HL-60 (cell line): ENCODE measurements at regions not wholly inside any gene's neighbourhood (a gene's known extent, or its start where the extent isn't known, plus 50 kb on each side); places are given as distances from the start of the nearest gene placed in this dataset.

ENCODE experiments used
- DNase-seq, 2 experiments: peaks; one replicate each; pipeline ENCODE4 v3.0.0-alpha.2; 2010 to 2020; ENCODE audit warnings: low read depth in 1 of 2, low spot score in 1 of 2
- H3K27ac ChIP-seq: fragments of 250-450 bp; sonication (Bioruptor Pico); replicated peaks from 2 replicates; pipeline ENCODE4 v1.5.1; 2020; ENCODE audit warnings: mild to moderate bottlenecking, moderate library complexity
- H3K27me3 ChIP-seq: fragments of 250-450 bp; sonication (Bioruptor Pico); 2 replicates; pipeline ENCODE4 v1.5.1; 2021; ENCODE audit warnings: mild to moderate bottlenecking, moderate library complexity; ENCODE audit not compliant: insufficient read depth, poor library complexity, severe bottlenecking
- H3K4me3 ChIP-seq: replicated peaks from 2 replicates; pipeline ENCODE4 v1.5.1; 2011; ENCODE audit warnings: mild to moderate bottlenecking, control low read depth, low read length; ENCODE audit not compliant: insufficient read depth
- GABPA ChIP-seq: IDR thresholded peaks from 2 replicates; pipeline ENCODE4 v1.6.1; 2012; ENCODE audit warnings: low read depth
- POLR2AphosphoS5 ChIP-seq: IDR thresholded peaks from 2 replicates; pipeline ENCODE4 v1.6.1; 2012; ENCODE audit warnings: low read depth
- SPI1 ChIP-seq: IDR thresholded peaks from 2 replicates; pipeline ENCODE4 v1.6.1; 2012; ENCODE audit warnings: low read depth, mild to moderate bottlenecking, borderline replicate concordance
- TF ChIP-seq, protein P1 (sequence below): IDR thresholded peaks from 2 replicates; pipeline ENCODE4 v1.6.1; 2012; ENCODE audit warnings: low read depth; ENCODE audit not compliant: insufficient replicate concordance
- TF ChIP-seq, protein P2 (sequence below): IDR thresholded peaks from one replicate; pipeline ENCODE4 v1.5.1; 2011; ENCODE audit warnings: low read length, control low read depth, inconsistent platforms; ENCODE audit not compliant: insufficient read depth

DNA sequence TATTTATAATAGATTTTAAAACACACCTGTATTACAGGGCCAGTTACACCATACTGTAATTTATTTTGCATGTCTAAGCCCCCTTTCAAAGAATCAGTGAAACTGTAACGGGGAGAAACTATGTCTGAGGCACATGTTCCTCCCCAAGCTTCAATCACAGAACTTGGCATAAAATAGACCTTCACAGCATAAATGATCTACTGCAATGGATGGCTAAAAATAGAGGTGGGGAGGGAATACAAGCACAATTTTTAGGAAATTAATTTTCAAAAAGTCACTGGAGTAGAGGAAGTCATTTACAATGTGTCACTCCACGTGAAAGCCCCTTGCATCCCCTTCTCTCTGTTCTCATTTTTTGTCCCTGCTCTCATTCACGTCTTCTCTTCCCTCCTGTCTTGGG, 385.2 kb downstream of the TNS3 start:
- no peaks in the 10 kb centered on the region for H3K27me3 ChIP-seq
- DNase-seq = no peak
- no peak overlapping the region for H3K4me3 ChIP-seq
- H3K27ac ChIP-seq = no peak overlapping the region
- TF ChIP-seq, protein P1, sequence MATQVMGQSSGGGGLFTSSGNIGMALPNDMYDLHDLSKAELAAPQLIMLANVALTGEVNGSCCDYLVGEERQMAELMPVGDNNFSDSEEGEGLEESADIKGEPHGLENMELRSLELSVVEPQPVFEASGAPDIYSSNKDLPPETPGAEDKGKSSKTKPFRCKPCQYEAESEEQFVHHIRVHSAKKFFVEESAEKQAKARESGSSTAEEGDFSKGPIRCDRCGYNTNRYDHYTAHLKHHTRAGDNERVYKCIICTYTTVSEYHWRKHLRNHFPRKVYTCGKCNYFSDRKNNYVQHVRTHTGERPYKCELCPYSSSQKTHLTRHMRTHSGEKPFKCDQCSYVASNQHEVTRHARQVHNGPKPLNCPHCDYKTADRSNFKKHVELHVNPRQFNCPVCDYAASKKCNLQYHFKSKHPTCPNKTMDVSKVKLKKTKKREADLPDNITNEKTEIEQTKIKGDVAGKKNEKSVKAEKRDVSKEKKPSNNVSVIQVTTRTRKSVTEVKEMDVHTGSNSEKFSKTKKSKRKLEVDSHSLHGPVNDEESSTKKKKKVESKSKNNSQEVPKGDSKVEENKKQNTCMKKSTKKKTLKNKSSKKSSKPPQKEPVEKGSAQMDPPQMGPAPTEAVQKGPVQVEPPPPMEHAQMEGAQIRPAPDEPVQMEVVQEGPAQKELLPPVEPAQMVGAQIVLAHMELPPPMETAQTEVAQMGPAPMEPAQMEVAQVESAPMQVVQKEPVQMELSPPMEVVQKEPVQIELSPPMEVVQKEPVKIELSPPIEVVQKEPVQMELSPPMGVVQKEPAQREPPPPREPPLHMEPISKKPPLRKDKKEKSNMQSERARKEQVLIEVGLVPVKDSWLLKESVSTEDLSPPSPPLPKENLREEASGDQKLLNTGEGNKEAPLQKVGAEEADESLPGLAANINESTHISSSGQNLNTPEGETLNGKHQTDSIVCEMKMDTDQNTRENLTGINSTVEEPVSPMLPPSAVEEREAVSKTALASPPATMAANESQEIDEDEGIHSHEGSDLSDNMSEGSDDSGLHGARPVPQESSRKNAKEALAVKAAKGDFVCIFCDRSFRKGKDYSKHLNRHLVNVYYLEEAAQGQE = no peak
- TF ChIP-seq SPI1 (no peak), GABPA (no peak), POLR2AphosphoS5 (no peak)
- TF ChIP-seq, protein P2, sequence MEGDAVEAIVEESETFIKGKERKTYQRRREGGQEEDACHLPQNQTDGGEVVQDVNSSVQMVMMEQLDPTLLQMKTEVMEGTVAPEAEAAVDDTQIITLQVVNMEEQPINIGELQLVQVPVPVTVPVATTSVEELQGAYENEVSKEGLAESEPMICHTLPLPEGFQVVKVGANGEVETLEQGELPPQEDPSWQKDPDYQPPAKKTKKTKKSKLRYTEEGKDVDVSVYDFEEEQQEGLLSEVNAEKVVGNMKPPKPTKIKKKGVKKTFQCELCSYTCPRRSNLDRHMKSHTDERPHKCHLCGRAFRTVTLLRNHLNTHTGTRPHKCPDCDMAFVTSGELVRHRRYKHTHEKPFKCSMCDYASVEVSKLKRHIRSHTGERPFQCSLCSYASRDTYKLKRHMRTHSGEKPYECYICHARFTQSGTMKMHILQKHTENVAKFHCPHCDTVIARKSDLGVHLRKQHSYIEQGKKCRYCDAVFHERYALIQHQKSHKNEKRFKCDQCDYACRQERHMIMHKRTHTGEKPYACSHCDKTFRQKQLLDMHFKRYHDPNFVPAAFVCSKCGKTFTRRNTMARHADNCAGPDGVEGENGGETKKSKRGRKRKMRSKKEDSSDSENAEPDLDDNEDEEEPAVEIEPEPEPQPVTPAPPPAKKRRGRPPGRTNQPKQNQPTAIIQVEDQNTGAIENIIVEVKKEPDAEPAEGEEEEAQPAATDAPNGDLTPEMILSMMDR = no peak

DNA sequence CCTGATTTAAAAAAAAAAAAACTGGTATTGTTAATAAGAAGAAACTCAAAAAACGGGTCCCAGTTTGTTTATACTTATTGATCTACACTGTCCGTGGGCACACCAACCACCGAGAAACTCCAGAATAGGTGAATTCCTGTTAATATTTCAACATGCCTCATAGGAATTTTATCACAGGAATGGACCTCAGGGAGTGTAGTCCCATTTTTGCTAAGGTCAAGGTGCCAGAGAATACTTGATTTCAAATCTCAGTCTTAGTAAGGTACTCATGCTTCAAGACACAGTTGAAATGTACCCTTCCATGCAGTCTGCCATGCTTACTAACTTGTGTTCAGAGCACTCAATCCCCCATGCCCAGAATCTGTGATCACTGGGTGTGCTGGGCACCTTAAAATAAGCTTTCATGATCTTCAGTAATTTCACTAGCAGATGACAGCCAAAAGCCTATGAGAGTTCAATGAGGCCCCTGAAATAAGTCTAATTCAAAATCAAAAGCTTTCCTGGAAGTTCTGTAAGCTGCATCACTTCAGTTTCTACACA, 385.7 kb downstream of the TNS3 start:
- DNase-seq = no peak
- H3K27ac ChIP-seq = no peak overlapping the region
- H3K4me3 ChIP-seq = no peak overlapping the region
- TF ChIP-seq, protein P1 = no peak
- TF ChIP-seq GABPA = no peak
- TF ChIP-seq POLR2AphosphoS5 = no peak
- TF ChIP-seq, protein P2 = no peak
- TF ChIP-seq SPI1 = no peak
- H3K27me3 ChIP-seq = no peaks in the 10 kb centered on the region

DNA sequence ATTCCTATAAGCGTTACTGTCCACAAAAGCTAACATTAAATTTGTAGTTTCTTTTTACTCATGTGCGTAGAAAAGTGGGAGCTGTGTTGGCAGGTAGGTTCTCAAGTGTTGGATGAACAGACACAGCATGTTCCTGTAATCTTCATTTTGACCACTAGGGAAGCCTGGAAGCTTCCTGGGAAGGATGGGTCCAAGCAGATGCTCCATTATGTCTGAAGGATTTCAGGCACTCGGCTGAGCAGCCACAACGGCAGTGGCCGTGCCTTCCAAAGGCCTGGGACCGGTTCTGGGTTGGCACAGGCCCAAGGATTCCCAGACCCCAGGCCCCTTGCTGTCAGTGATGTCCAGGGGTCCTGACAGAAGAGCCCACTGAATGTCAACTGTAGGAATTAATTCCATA, 386.3 kb downstream of the TNS3 start:
- Histone ChIP-seq H3K4me3 (no peak overlapping the region), H3K27ac (no peak overlapping the region), H3K27me3 (no peaks in the 10 kb centered on the region)
- no peak for DNase-seq
- TF ChIP-seq, protein P1 = no peak
- TF ChIP-seq POLR2AphosphoS5 (no peak), SPI1 (no peak), GABPA (no peak)
- TF ChIP-seq, protein P2 = no peak
